HL-60 (cell line): ENCODE measurements at regions not wholly inside any gene's neighbourhood (a gene's known extent, or its start where the extent isn't known, plus 50 kb on each side); places are given as distances from the start of the nearest gene placed in this dataset.

Experiments
- DNase-seq, 2 experiments: peaks; one replicate each; pipeline ENCODE4 v3.0.0-alpha.2; 2010 to 2020; ENCODE audit warnings: low read depth in 1 of 2, low spot score in 1 of 2
- H3K27ac ChIP-seq: fragments of 250-450 bp; sonication (Bioruptor Pico); replicated peaks from 2 replicates; pipeline ENCODE4 v1.5.1; 2020; ENCODE audit warnings: mild to moderate bottlenecking, moderate library complexity
- H3K27me3 ChIP-seq: fragments of 250-450 bp; sonication (Bioruptor Pico); 2 replicates; pipeline ENCODE4 v1.5.1; 2021; ENCODE audit warnings: mild to moderate bottlenecking, moderate library complexity; ENCODE audit not compliant: insufficient read depth, poor library complexity, severe bottlenecking
- H3K4me3 ChIP-seq: replicated peaks from 2 replicates; pipeline ENCODE4 v1.5.1; 2011; ENCODE audit warnings: mild to moderate bottlenecking, control low read depth, low read length; ENCODE audit not compliant: insufficient read depth
- CTCF ChIP-seq: IDR thresholded peaks from one replicate; pipeline ENCODE4 v1.5.1; 2011; ENCODE audit warnings: low read length, control low read depth, inconsistent platforms; ENCODE audit not compliant: insufficient read depth
- GABPA ChIP-seq: IDR thresholded peaks from 2 replicates; pipeline ENCODE4 v1.6.1; 2012; ENCODE audit warnings: low read depth
- POLR2AphosphoS5 ChIP-seq: IDR thresholded peaks from 2 replicates; pipeline ENCODE4 v1.6.1; 2012; ENCODE audit warnings: low read depth
- REST ChIP-seq: IDR thresholded peaks from 2 replicates; pipeline ENCODE4 v1.6.1; 2012; ENCODE audit warnings: low read depth; ENCODE audit not compliant: insufficient replicate concordance
- SPI1 ChIP-seq: IDR thresholded peaks from 2 replicates; pipeline ENCODE4 v1.6.1; 2012; ENCODE audit warnings: low read depth, mild to moderate bottlenecking, borderline replicate concordance

- TF ChIP-seq GABPA (no peak), POLR2AphosphoS5 (no peak), SPI1 (no peak), REST (no peak), CTCF (no peak)
- Histone ChIP-seq H3K27me3 (no peaks in the 10 kb centered on the region), H3K4me3 (no peak overlapping the region), H3K27ac (no peak overlapping the region)
- no peak for DNase-seq
These were observed 188.6 kb downstream of the CXCL12 start for GRCh38 chr10:44196336-44196735.

GRCh38 chr10:44196008-44196320 lies 188.9 kb downstream of the CXCL12 start:
- TF ChIP-seq REST (no peak), CTCF (no peak), GABPA (no peak), SPI1 (no peak), POLR2AphosphoS5 (no peak)
- H3K27me3 ChIP-seq = no peaks in the 10 kb centered on the region
- DNase-seq = no peak
- no peak overlapping the region for H3K4me3 ChIP-seq
- no peak overlapping the region for H3K27ac ChIP-seq

- no peak for DNase-seq
- no peak overlapping the region for H3K4me3 ChIP-seq
- TF ChIP-seq GABPA (no peak), REST (no peak), CTCF (no peak), POLR2AphosphoS5 (no peak), SPI1 (no peak)
- H3K27me3 ChIP-seq = no peaks in the 10 kb centered on the region
- no peak overlapping the region for H3K27ac ChIP-seq
These were observed 189.5 kb downstream of the CXCL12 start for GRCh38 chr10:44195112-44196007.
